Prostate gland (tissue), 2 donors: ENCODE measurements at regions not wholly inside any gene's neighbourhood (a gene's known extent, or its start where the extent isn't known, plus 50 kb on each side); places are given as distances from the start of the nearest gene placed in this dataset.

Experiments used
- DNase-seq: peaks from one replicate; pipeline ENCODE4 v3.0.0-alpha.2; 2019; ENCODE audit warnings: low spot score
- H3K27ac ChIP-seq, 2 donors: fragments of 200-600 bp; sonication (generic); 2 replicates each; pipeline ENCODE4 v1.5.1; 2017 to 2019
- H3K27me3 ChIP-seq: fragments of 200-600 bp; sonication (generic); replicated peaks from 2 replicates; pipeline ENCODE4 v1.5.1; 2019; ENCODE audit not compliant: insufficient read depth
- H3K36me3 ChIP-seq, 2 donors: fragments of 200-600 bp; sonication (generic); 1 replicate in 1 of 2; 2 replicates in 1 of 2; pipeline versions ENCODE4 v1.5.1 to v1.8.1; 2017 to 2019
- H3K4me1 ChIP-seq: fragments of 200-600 bp; sonication (generic); replicated peaks from 2 replicates; pipeline ENCODE4 v1.5.1; 2019
- H3K4me3 ChIP-seq, 2 donors: fragments of 200-600 bp; sonication (generic); 2 replicates each; pipeline ENCODE4 v1.5.1; 2017 to 2019
- H3K9me3 ChIP-seq: fragments of 200-600 bp; sonication (generic); 2 replicates; pipeline ENCODE4 v1.5.1; 2017
- POLR2A ChIP-seq: fragments of 450-650 bp; IDR thresholded peaks from one replicate; pipeline ENCODE4 v1.6.1; 2016; ENCODE audit warnings: antibody characterized with exemption, mild to moderate bottlenecking
- POLR2AphosphoS5 ChIP-seq: sonication (generic); formaldehyde crosslinking; IDR thresholded peaks from one replicate; pipeline ENCODE4 v1.6.1; 2017; ENCODE audit warnings: antibody characterized with exemption
- WGBS: methylation state at CpG from one replicate; pipeline ENCODE4 v1.1.5; 2018; 5-methylcytosine and 5-hydroxymethylcytosine counted together
- intact Hi-C: fragments of 100-400 bp; cut with DNase I; formaldehyde crosslinking; loops from one replicate; pipeline ENCODE4 v1.14.2; 2022
- TF ChIP-seq, protein P1 (sequence below), 4 experiments: fragments of 200-600 bp in 2 of 4; fragments of 450-650 bp in 2 of 4; sonication (generic) in 2 of 4; IDR thresholded peaks; 1 replicate in 3 of 4; 2 replicates in 1 of 4; pipeline ENCODE4 v1.5.1; 2016 to 2019; ENCODE audit warnings: antibody characterized with exemption in 4 of 4, mild to moderate bottlenecking in 2 of 4, moderate library complexity in 2 of 4

GRCh38 chr11:11038352-11038751 is 180.5 kb upstream of the ZBED5 start:
- Histone ChIP-seq H3K4me3 (no peak overlapping the region), H3K36me3 (no peaks in the 10 kb centered on the region), H3K27ac (peak overlapping the region; percentile 21 to 51), H3K9me3 (no peaks in the 10 kb centered on the region), H3K27me3 (no peaks in the 10 kb centered on the region), H3K4me1 (peaks cover 3% of the 10 kb centered on the region)
- TF ChIP-seq, protein P1, sequence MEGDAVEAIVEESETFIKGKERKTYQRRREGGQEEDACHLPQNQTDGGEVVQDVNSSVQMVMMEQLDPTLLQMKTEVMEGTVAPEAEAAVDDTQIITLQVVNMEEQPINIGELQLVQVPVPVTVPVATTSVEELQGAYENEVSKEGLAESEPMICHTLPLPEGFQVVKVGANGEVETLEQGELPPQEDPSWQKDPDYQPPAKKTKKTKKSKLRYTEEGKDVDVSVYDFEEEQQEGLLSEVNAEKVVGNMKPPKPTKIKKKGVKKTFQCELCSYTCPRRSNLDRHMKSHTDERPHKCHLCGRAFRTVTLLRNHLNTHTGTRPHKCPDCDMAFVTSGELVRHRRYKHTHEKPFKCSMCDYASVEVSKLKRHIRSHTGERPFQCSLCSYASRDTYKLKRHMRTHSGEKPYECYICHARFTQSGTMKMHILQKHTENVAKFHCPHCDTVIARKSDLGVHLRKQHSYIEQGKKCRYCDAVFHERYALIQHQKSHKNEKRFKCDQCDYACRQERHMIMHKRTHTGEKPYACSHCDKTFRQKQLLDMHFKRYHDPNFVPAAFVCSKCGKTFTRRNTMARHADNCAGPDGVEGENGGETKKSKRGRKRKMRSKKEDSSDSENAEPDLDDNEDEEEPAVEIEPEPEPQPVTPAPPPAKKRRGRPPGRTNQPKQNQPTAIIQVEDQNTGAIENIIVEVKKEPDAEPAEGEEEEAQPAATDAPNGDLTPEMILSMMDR (IDR thresholded peaks at IDR 0.05), result no peak
- TF ChIP-seq POLR2A, result no peak
- TF ChIP-seq POLR2AphosphoS5, result peak; percentile 36
- 74% methylated on average over 3 of the region's 3 CpGs for WGBS
- intact Hi-C loops, result loop anchor here (5.0 to 10.0 kb wide), 3 partner anchors 119 to 586 kb away; partner anchors contain the start of gene GALNT18
- DNase-seq, result peak; percentile 23

- DNase-seq, result peak; percentile 77
- Histone ChIP-seq H3K27ac (peak overlapping the region in 1 of 2 donors; percentile 21), H3K4me1 (peaks cover 3% of the 10 kb centered on the region), H3K4me3 (no peak overlapping the region), H3K36me3 (no peaks in the 10 kb centered on the region), H3K27me3 (no peaks in the 10 kb centered on the region), H3K9me3 (no peaks in the 10 kb centered on the region)
- intact Hi-C loops, result loop anchor here (2.0 to 10.0 kb wide), 4 partner anchors 120 to 750 kb away; partner anchors contain the start of gene GALNT18
- TF ChIP-seq, protein P1 (IDR thresholded peaks at IDR 0.05), result peak; percentile 45 to 88 (median 73)
- no peak for TF ChIP-seq POLR2A
- TF ChIP-seq POLR2AphosphoS5, result peak; percentile 32
- WGBS, result 78% methylated on average over 5 of the region's 5 CpGs
Observed at GRCh38 chr11:11036848-11037732, 179.2 kb upstream of the ZBED5 start.

GRCh38 chr11:11036185-11036847 is 178.5 kb upstream of the ZBED5 start:
- peaks cover 3% of the 10 kb centered on the region for H3K4me1 ChIP-seq
- TF ChIP-seq POLR2AphosphoS5 (no peak), POLR2A (no peak)
- TF ChIP-seq, protein P1 (IDR thresholded peaks at IDR 0.05), result no peak
- no peaks in the 10 kb centered on the region for H3K36me3 ChIP-seq
- H3K9me3 ChIP-seq, result no peaks in the 10 kb centered on the region
- no peak for DNase-seq
- H3K27me3 ChIP-seq, result no peaks in the 10 kb centered on the region
- intact Hi-C loops, result loop anchor here (2.0 to 10.0 kb wide), 4 partner anchors 121 to 750 kb away; partner anchors contain the start of gene GALNT18
- H3K4me3 ChIP-seq, result no peak overlapping the region
- H3K27ac ChIP-seq, result no peak overlapping the region
- WGBS, result 91% methylated on average over 3 of the region's 3 CpGs

DNA sequence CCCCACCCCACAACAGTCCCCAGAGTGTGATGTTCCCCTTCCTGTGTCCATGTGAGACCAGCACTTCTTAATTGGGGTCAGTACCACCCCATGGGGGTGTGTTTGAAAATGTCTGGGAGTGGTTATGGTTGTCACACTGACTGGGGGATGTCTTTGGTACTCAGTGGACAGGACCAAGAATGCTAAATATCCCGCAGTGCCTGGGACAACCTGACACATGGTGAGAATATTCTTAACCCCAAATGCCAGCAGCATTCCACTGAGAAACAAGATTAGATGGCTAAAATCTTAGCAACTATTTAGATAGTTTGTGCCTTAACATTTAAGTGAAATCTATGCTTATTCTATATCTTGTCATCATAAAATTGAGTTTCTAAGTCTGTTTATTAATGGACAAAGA is 177.5 kb upstream of the ZBED5 start:
- TF ChIP-seq POLR2A (no peak), POLR2AphosphoS5 (no peak)
- TF ChIP-seq, protein P1 (IDR thresholded peaks at IDR 0.05), result no peak
- intact Hi-C loops, result loop anchor here (5.0 to 10.0 kb wide), 3 partner anchors 122 to 589 kb away; partner anchors contain the start of gene GALNT18
- no peak overlapping the region for H3K4me3 ChIP-seq
- H3K27me3 ChIP-seq, result no peaks in the 10 kb centered on the region
- H3K36me3 ChIP-seq, result no peaks in the 10 kb centered on the region
- 76% methylated on average over 1 of the region's 1 CpG for WGBS
- no peak for DNase-seq
- peaks cover 3% of the 10 kb centered on the region for H3K4me1 ChIP-seq
- H3K9me3 ChIP-seq, result no peaks in the 10 kb centered on the region
- H3K27ac ChIP-seq, result no peak overlapping the region
